Upper lobe of left lung (tissue), 6 donors: ENCODE measurements at regions not wholly inside any gene's neighbourhood (a gene's known extent, or its start where the extent isn't known, plus 50 kb on each side); places are given as distances from the start of the nearest gene placed in this dataset.

Experiments used
- ATAC-seq, 2 donors: fragments of 200-7000 bp; cut with Tn5 transposase; one replicate each; pipeline ENCODE4 v1.9.1; 2022; ENCODE audit warnings: mild to moderate bottlenecking in 2 of 2, moderate library complexity in 2 of 2; ENCODE audit not compliant: low FRiP score in 2 of 2
- DNase-seq, 2 donors: peaks; one replicate each; pipeline ENCODE4 v3.0.0-alpha.2; 2019 to 2020
- H3K27ac ChIP-seq, 4 donors: fragments of 200-600 bp; sonication (generic); one replicate each; pipeline ENCODE4 v1.5.1; 2016 to 2019
- H3K27me3 ChIP-seq, 4 donors: fragments of 200-600 bp; sonication (generic); one replicate each; pipeline ENCODE4 v1.5.1; 2017 to 2019
- H3K36me3 ChIP-seq, 4 donors: fragments of 200-600 bp; sonication (generic); one replicate each; pipeline ENCODE4 v1.5.1; 2016 to 2019
- H3K4me1 ChIP-seq, 4 donors: fragments of 200-600 bp; sonication (generic); one replicate each; pipeline ENCODE4 v1.5.1; 2018 to 2019
- H3K4me3 ChIP-seq, 4 donors: fragments of 200-600 bp; sonication (generic); one replicate each; pipeline ENCODE4 v1.5.1; 2017 to 2019; ENCODE audit warnings: mild to moderate bottlenecking in 2 of 4, moderate library complexity in 1 of 4
- H3K9me3 ChIP-seq, 4 donors: fragments of 200-600 bp; sonication (generic); one replicate each; pipeline ENCODE4 v1.5.1; 2018 to 2019
- CTCF ChIP-seq, 6 experiments: fragments of 450-650 bp in 4 of 6; fragments of 200-600 bp in 2 of 6; sonication (generic) in 2 of 6; IDR thresholded peaks; one replicate each; pipeline ENCODE4 v1.5.1; 2016 to 2019; ENCODE audit warnings: antibody characterized with exemption in 6 of 6
- EP300 ChIP-seq, 4 donors: sonication (generic); formaldehyde crosslinking; IDR thresholded peaks; one replicate each; pipeline ENCODE4 v1.5.1; 2017; ENCODE audit warnings: antibody characterized with exemption in 4 of 4, control low read depth in 2 of 4
- POLR2A ChIP-seq, 4 donors: fragments of 450-650 bp; IDR thresholded peaks; one replicate each; pipeline ENCODE4 v1.5.1; 2016 to 2017; ENCODE audit warnings: antibody characterized with exemption in 4 of 4, mild to moderate bottlenecking in 2 of 4
- POLR2AphosphoS5 ChIP-seq, 2 donors: sonication (generic); formaldehyde crosslinking; IDR thresholded peaks; one replicate each; pipeline ENCODE4 v1.5.1; 2017; ENCODE audit warnings: antibody characterized with exemption in 2 of 2
- WGBS, 2 donors: methylation state at CpG; one replicate each; pipeline ENCODE4 v1.1.5; 2017 to 2018; 5-methylcytosine and 5-hydroxymethylcytosine counted together
- donor health status: DM: no; HTN: no; CAD: no; lungs with moderate emphysema.
- donor health status: DM: no; HTN: yes; CAD: no; lungs with severe emphysema.

GRCh38 chr15:37586011-37586583 is 348.3 kb upstream of the TMCO5A start:
- 83 to 89% methylated on average over 10 of the region's 10 CpGs for WGBS, 2 donors
- Histone ChIP-seq H3K4me3 (no peak overlapping the region), H3K4me1 (no peaks in the 10 kb centered on the region), H3K27ac (no peak overlapping the region), H3K9me3 (peaks cover 0 to 16% (median 12%) of the 10 kb centered on the region in 4 donors), H3K36me3 (no peaks in the 10 kb centered on the region), H3K27me3 (no peaks in the 10 kb centered on the region)
- TF ChIP-seq EP300 (IDR thresholded peaks at IDR 0.05) (no peak), POLR2AphosphoS5 (IDR thresholded peaks at IDR 0.05) (no peak), POLR2A (IDR thresholded peaks at IDR 0.05) (no peak), CTCF (IDR thresholded peaks at IDR 0.05) (no peak)
- DNase-seq: no peak
- peak in 1 of 2 donors; percentile 63 for ATAC-seq

DNA sequence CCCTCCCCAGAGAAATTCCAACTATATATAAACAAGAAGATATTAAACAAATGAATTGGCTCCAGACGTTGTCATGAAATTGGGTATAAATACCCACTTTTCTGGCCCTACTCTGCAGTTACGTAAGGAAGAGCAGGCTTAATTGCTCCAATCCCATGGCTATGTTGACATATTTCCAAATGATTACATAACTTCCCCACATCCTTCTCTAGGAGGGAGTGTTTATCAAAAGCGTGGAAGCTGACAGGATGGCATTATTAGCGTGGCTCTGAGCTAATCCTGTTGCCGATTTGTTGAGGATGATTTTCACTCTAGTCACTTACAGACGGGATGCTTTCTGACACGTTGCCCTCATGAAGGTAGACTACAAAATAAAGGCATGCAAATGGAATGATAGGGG is 347.5 kb upstream of the TMCO5A start:
- Histone ChIP-seq H3K4me3 (no peak overlapping the region), H3K27ac (no peak overlapping the region), H3K27me3 (no peaks in the 10 kb centered on the region), H3K36me3 (no peaks in the 10 kb centered on the region), H3K4me1 (no peaks in the 10 kb centered on the region), H3K9me3 (peaks cover 0 to 13% (median 11%) of the 10 kb centered on the region in 4 donors)
- TF ChIP-seq CTCF (IDR thresholded peaks at IDR 0.05) (no peak), POLR2AphosphoS5 (IDR thresholded peaks at IDR 0.05) (no peak), EP300 (IDR thresholded peaks at IDR 0.05) (no peak), POLR2A (IDR thresholded peaks at IDR 0.05) (no peak)
- 29 to 38% methylated on average over 7 of the region's 7 CpGs for WGBS, 2 donors
- DNase-seq (no peak), ATAC-seq (peak in 1 of 2 donors; percentile 54)

GRCh38 chr15:37594417-37594816 is 340.0 kb upstream of the TMCO5A start:
- no peaks in the 10 kb centered on the region for H3K27me3 ChIP-seq
- H3K36me3 ChIP-seq: no peaks in the 10 kb centered on the region
- DNase-seq (no peak), ATAC-seq (no peak)
- no peak overlapping the region for H3K4me3 ChIP-seq
- H3K4me1 ChIP-seq: no peaks in the 10 kb centered on the region
- WGBS, 2 donors: 57 to 64% methylated on average over 2 of the region's 2 CpGs
- no peak overlapping the region for H3K27ac ChIP-seq
- no peak for TF ChIP-seq CTCF (IDR thresholded peaks at IDR 0.05)
- no peak for TF ChIP-seq EP300 (IDR thresholded peaks at IDR 0.05)
- no peak for TF ChIP-seq POLR2AphosphoS5 (IDR thresholded peaks at IDR 0.05)
- no peak for TF ChIP-seq POLR2A (IDR thresholded peaks at IDR 0.05)
- H3K9me3 ChIP-seq: no peaks in the 10 kb centered on the region

- H3K4me1 ChIP-seq: no peaks in the 10 kb centered on the region
- 44 to 66% methylated on average over 4 of the region's 4 CpGs for WGBS, 2 donors
- no peak overlapping the region for H3K4me3 ChIP-seq
- H3K36me3 ChIP-seq: no peaks in the 10 kb centered on the region
- no peak overlapping the region for H3K27ac ChIP-seq
- TF ChIP-seq POLR2A (IDR thresholded peaks at IDR 0.05) (no peak), POLR2AphosphoS5 (IDR thresholded peaks at IDR 0.05) (no peak), CTCF (IDR thresholded peaks at IDR 0.05) (no peak), EP300 (IDR thresholded peaks at IDR 0.05) (no peak)
- no peak for ATAC-seq
- no peaks in the 10 kb centered on the region for H3K9me3 ChIP-seq
- no peaks in the 10 kb centered on the region for H3K27me3 ChIP-seq
- no peak for DNase-seq
These were observed 338.9 kb upstream of the TMCO5A start for GRCh38 chr15:37595426-37595970.

DNA sequence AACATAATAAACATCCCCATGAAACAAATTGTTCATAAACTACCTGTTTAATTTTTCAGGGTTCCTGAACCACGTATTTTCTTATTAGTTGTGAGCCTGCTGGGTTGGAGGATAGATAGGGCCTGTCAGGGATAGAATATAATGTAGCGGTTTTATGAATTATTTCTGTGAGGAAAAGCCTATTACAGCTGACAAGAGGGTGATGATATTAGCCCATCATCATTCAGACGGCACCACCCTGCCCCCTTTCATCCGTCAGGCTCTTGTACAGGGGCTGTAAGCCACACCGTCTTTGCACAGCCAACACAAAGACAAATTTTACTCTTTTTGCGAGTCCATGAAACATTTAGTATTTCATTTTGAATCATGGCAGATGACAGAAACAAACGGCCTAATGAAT is 335.3 kb upstream of the TMCO5A start:
- Histone ChIP-seq H3K36me3 (no peaks in the 10 kb centered on the region), H3K9me3 (no peaks in the 10 kb centered on the region), H3K4me3 (no peak overlapping the region), H3K4me1 (no peaks in the 10 kb centered on the region), H3K27ac (no peak overlapping the region), H3K27me3 (no peaks in the 10 kb centered on the region)
- 69 to 78% methylated on average over 7 of the region's 7 CpGs for WGBS, 2 donors
- no peak for TF ChIP-seq CTCF (IDR thresholded peaks at IDR 0.05)
- no peak for TF ChIP-seq POLR2AphosphoS5 (IDR thresholded peaks at IDR 0.05)
- TF ChIP-seq POLR2A (IDR thresholded peaks at IDR 0.05): no peak
- TF ChIP-seq EP300 (IDR thresholded peaks at IDR 0.05): no peak
- ATAC-seq (no peak), DNase-seq (no peak)
